Panc1 (cell line): ENCODE measurements at regions not wholly inside any gene's neighbourhood (a gene's known extent, or its start where the extent isn't known, plus 50 kb on each side); places are given as distances from the start of the nearest gene placed in this dataset.
"Not testable (repeated sequence)": the region's sequence is repeated elsewhere in the genome, so short reads cannot be mapped to it uniquely, and the experiment has no call there.

Source experiments
- ATAC-seq: fragments of 200-7000 bp; cut with Tn5 transposase; 2 replicates; pipeline ENCODE4 v1.9.1; 2020; ENCODE audit warnings: mild to moderate bottlenecking, moderate library complexity
- BruUV-seq: library from RNA; stranded (reverse); fragments of 400-500 nt; replicated peaks from 2 replicates; lab custom pipeline; 2021; lab: Mats Ljungman, UMichigan
- CTCF ChIA-PET: fragments of 300-600 bp; sonication (Branson Sonifier 250); formaldehyde crosslinking; loops from one replicate; lab custom pipeline; 2022; ENCODE audit warnings: antibody characterized with exemption; lab: Charles Lee
- POLR2A ChIA-PET: fragments of 300-600 bp; sonication (Branson Sonifier 250); formaldehyde crosslinking; loops from one replicate; lab custom pipeline; 2022; ENCODE audit warnings: antibody characterized with exemption; lab: Charles Lee
- DNase-seq: peaks from one replicate; pipeline ENCODE4 v3.0.0-alpha.2; 2010; ENCODE audit warnings: low read depth, low spot score
- H3K27ac ChIP-seq: 2 replicates; pipeline ENCODE4 v1.5.1; 2011; ENCODE audit warnings: mild to moderate bottlenecking, low read length, inconsistent platforms
- H3K27me3 ChIP-seq: fragments of 200-500 bp; sonication (Bioruptor generic); 2 replicates; pipeline ENCODE4 v1.6.0; 2014; ENCODE audit warnings: low read length, inconsistent platforms; ENCODE audit not compliant: control insufficient read depth, insufficient read depth
- H3K36me3 ChIP-seq: fragments of 200-500 bp; sonication (Bioruptor generic); 2 replicates; pipeline ENCODE4 v1.5.1; 2014; ENCODE audit warnings: inconsistent platforms, mild to moderate bottlenecking, low read length, moderate library complexity; ENCODE audit not compliant: control insufficient read depth, insufficient read depth
- H3K4me1 ChIP-seq: 2 replicates; pipeline ENCODE4 v1.5.1; 2011; ENCODE audit warnings: inconsistent platforms, mild to moderate bottlenecking, low read length, moderate library complexity; ENCODE audit not compliant: control insufficient read depth, insufficient read depth
- H3K4me3 ChIP-seq, 2 experiments: 2 replicates each; pipeline ENCODE4 v1.5.1; 2011 to 2012; ENCODE audit warnings: low read depth in 2 of 2, low read length in 2 of 2, mild to moderate bottlenecking in 2 of 2, inconsistent platforms in 1 of 2, moderate library complexity in 1 of 2
- H3K9me3 ChIP-seq: fragments of 200-500 bp; sonication (Bioruptor generic); 2 replicates; pipeline ENCODE4 v1.5.1; 2014; ENCODE audit warnings: low read depth, mild to moderate bottlenecking, inconsistent platforms, low read length, moderate library complexity; ENCODE audit not compliant: control insufficient read depth, insufficient read depth
- POLR2AphosphoS5 ChIP-seq: IDR thresholded peaks from 2 replicates; pipeline ENCODE4 v1.6.1; 2012; ENCODE audit warnings: mild to moderate bottlenecking, low read depth, low read length, moderate library complexity
- SIN3A ChIP-seq: IDR thresholded peaks from 2 replicates; pipeline ENCODE4 v1.6.1; 2012; ENCODE audit warnings: low read depth, mild to moderate bottlenecking, low read length, moderate library complexity, borderline replicate concordance; ENCODE audit not compliant: insufficient read depth
- TCF7L2 ChIP-seq: IDR thresholded peaks from 2 replicates; pipeline ENCODE4 v1.6.1; 2011; ENCODE audit warnings: mild to moderate bottlenecking, low read depth, low read length, inconsistent platforms
- in situ Hi-C: cut with HindIII; loops from 2 replicates; pipeline ENCODE4 v1.10.0; 2016; ENCODE audit warnings: low sequenced_read_pairs, low pct_unique_long_range_greater_than_20kb
- intact Hi-C: fragments of 100-400 bp; cut with micrococcal nuclease; formaldehyde crosslinking; loops from one replicate; pipeline ENCODE4 v1.10.0; 2022; ENCODE audit not compliant: unreplicated experiment
- TF ChIP-seq, protein P1 (sequence below), 2 experiments: IDR thresholded peaks; 2 replicates each; pipeline ENCODE4 v1.6.1; 2011 to 2012; ENCODE audit warnings: low read depth in 2 of 2, control low read depth in 1 of 2, low read length in 1 of 2, mild to moderate bottlenecking in 1 of 2, moderate library complexity in 1 of 2; ENCODE audit not compliant: insufficient read depth in 1 of 2
- TF ChIP-seq, protein P2 (sequence below): fragments of 450-650 bp; IDR thresholded peaks from 2 replicates; pipeline ENCODE4 v1.5.1; 2017; ENCODE audit warnings: mild to moderate bottlenecking

DNA sequence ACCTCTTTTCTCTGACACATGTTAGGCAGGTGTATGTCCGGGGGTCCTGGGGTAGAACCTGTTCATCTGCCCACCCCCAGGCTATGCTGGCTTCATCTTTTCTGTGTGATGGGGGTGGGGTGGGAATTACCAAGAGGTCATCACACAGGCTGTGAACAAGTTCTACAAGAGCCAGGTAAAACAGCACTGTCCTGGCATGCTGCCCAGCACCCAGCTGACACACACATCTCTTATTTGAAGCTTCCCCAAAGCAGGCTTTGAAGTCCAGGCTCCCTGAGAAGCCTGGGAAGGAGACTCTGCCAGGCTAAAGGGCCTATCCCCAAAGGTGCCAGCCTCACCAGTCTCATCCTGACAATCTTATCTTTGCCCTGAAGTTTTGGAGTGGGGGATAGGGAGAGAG, 141.1 kb downstream of the ALG10 start:
- Histone ChIP-seq H3K4me3 (no peak overlapping the region), H3K36me3 (no peaks in the 10 kb centered on the region), H3K9me3 (no peaks in the 10 kb centered on the region), H3K27ac (no peak overlapping the region), H3K4me1 (no peaks in the 10 kb centered on the region), H3K27me3 (peaks cover 5% of the 10 kb centered on the region; the same call in 1 of the 2 replicates)
- ChIA-PET POLR2A (no interaction called here), CTCF (no interaction called here)
- BruUV-seq, result no TSS peak
- in situ Hi-C loops (no loop called here), intact Hi-C loops (no loop called here)
- DNase-seq (no peak), ATAC-seq (no peak)
- TF ChIP-seq, protein P1, sequence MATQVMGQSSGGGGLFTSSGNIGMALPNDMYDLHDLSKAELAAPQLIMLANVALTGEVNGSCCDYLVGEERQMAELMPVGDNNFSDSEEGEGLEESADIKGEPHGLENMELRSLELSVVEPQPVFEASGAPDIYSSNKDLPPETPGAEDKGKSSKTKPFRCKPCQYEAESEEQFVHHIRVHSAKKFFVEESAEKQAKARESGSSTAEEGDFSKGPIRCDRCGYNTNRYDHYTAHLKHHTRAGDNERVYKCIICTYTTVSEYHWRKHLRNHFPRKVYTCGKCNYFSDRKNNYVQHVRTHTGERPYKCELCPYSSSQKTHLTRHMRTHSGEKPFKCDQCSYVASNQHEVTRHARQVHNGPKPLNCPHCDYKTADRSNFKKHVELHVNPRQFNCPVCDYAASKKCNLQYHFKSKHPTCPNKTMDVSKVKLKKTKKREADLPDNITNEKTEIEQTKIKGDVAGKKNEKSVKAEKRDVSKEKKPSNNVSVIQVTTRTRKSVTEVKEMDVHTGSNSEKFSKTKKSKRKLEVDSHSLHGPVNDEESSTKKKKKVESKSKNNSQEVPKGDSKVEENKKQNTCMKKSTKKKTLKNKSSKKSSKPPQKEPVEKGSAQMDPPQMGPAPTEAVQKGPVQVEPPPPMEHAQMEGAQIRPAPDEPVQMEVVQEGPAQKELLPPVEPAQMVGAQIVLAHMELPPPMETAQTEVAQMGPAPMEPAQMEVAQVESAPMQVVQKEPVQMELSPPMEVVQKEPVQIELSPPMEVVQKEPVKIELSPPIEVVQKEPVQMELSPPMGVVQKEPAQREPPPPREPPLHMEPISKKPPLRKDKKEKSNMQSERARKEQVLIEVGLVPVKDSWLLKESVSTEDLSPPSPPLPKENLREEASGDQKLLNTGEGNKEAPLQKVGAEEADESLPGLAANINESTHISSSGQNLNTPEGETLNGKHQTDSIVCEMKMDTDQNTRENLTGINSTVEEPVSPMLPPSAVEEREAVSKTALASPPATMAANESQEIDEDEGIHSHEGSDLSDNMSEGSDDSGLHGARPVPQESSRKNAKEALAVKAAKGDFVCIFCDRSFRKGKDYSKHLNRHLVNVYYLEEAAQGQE (IDR thresholded peaks at IDR 0.05; ENCODE audit: insufficient read depth in 1 of 2, low read depth in 2 of 2, low read length in 1 of 2), result no peak
- TF ChIP-seq, protein P2, sequence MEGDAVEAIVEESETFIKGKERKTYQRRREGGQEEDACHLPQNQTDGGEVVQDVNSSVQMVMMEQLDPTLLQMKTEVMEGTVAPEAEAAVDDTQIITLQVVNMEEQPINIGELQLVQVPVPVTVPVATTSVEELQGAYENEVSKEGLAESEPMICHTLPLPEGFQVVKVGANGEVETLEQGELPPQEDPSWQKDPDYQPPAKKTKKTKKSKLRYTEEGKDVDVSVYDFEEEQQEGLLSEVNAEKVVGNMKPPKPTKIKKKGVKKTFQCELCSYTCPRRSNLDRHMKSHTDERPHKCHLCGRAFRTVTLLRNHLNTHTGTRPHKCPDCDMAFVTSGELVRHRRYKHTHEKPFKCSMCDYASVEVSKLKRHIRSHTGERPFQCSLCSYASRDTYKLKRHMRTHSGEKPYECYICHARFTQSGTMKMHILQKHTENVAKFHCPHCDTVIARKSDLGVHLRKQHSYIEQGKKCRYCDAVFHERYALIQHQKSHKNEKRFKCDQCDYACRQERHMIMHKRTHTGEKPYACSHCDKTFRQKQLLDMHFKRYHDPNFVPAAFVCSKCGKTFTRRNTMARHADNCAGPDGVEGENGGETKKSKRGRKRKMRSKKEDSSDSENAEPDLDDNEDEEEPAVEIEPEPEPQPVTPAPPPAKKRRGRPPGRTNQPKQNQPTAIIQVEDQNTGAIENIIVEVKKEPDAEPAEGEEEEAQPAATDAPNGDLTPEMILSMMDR, result no peak
- TF ChIP-seq SIN3A, result no peak
- no peak for TF ChIP-seq TCF7L2
- no peak for TF ChIP-seq POLR2AphosphoS5

DNA sequence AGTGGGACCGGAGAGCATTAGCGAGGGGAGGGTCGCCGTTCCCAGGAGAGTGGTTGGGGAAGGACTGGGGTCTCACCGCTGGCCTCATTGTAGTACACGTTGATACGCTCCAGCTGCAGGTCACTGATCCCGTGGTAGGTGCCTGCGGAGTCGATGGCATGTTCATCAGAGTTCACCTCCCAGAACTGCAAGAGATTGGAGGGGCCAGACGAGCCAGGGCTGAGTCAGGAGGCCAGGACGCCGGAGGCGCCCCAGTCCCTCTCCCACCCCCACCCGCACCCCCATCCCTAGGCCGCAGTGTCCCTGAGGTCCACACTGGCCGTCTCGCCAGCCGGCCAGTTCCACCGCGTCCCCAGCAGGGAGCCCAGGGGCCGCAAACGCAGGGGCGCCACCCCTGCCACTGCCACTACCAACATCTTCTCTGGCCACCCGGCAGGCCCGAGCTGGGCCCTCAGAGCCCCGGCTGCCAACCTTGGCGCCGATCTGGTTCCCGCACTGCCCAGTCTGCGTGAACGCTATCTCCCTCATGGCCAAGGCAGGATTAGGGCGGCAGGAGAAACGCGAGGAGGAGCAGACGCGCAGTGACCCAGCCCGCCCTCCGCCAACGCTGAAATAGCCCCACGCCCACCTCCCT, 144.2 kb downstream of the ALG10 start:
- ATAC-seq, result no peak
- TF ChIP-seq, protein P2, result no peak
- TF ChIP-seq TCF7L2, result no peak
- Histone ChIP-seq H3K4me3 (no peak overlapping the region), H3K27ac (no peak overlapping the region), H3K9me3 (no peaks in the 10 kb centered on the region), H3K36me3 (no peaks in the 10 kb centered on the region), H3K4me1 (no peaks in the 10 kb centered on the region), H3K27me3 (no peaks in the 10 kb centered on the region)
- CTCF ChIA-PET, result no interaction called here
- POLR2A ChIA-PET, result no interaction called here
- intact Hi-C loops (no loop called here), in situ Hi-C loops (no loop called here)
- no TSS peak for BruUV-seq
- DNase-seq, result no peak

GRCh38 chr12:34168507-34168906, 146.2 kb downstream of the ALG10 start:
- H3K4me3 ChIP-seq, intact Hi-C loops, POLR2A ChIA-PET, H3K36me3 ChIP-seq, ATAC-seq, BruUV-seq, H3K4me1 ChIP-seq, H3K9me3 ChIP-seq, H3K27me3 ChIP-seq, CTCF ChIA-PET, DNase-seq, in situ Hi-C loops, H3K27ac ChIP-seq: not testable (repeated sequence)
